ENCODE measurements at regions not wholly inside any gene's neighbourhood (a gene's known extent, or its start where the extent isn't known, plus 50 kb on each side); places are given as distances from the start of the nearest gene placed in this dataset.

DNA sequence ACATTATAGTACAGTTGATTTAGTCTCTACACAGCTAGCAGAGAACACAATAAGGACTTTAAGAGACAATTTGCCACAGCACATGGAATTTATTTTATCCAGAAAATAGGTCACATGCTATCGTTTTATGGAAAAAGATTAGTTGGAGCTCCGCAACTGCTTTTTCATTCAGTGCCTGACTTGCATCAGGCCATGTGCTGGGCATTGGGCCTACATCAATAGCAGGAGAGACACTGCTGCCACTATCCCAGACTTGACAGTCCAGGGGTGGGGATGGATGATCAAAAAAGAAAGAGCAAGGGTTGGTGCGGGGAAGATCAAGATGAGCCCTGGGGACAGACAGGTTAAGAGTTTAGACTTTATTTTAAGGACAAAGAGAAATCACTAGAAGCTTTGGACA is 75.2 kb upstream of the C3orf80 start:
- TF ChIP-seq, protein P1, sequence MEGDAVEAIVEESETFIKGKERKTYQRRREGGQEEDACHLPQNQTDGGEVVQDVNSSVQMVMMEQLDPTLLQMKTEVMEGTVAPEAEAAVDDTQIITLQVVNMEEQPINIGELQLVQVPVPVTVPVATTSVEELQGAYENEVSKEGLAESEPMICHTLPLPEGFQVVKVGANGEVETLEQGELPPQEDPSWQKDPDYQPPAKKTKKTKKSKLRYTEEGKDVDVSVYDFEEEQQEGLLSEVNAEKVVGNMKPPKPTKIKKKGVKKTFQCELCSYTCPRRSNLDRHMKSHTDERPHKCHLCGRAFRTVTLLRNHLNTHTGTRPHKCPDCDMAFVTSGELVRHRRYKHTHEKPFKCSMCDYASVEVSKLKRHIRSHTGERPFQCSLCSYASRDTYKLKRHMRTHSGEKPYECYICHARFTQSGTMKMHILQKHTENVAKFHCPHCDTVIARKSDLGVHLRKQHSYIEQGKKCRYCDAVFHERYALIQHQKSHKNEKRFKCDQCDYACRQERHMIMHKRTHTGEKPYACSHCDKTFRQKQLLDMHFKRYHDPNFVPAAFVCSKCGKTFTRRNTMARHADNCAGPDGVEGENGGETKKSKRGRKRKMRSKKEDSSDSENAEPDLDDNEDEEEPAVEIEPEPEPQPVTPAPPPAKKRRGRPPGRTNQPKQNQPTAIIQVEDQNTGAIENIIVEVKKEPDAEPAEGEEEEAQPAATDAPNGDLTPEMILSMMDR (conservative IDR thresholded peaks at IDR 0.05; ENCODE audit: low read depth, low read length): no peak
- DNase-seq (ENCODE audit: low read depth): no peak

DNA sequence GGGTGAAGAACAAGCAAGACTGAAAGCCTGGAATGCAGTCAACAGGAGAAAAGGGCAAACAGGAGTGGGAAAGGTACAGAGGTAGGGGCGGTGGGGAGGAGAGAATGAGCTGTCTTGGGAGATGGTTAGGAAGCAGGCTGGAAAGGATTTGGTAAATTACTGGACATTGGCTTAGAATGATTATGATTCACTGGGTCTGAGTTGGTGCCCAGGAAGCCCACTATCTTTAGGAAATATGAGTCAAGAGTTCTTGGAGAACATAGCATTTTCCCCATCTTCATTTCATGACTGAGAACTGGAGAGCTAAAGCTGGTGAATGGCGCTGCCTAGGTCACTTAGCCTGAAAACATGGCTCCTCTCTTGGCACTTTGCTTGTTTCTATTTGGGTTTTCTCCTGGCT is 74.7 kb upstream of the C3orf80 start:
- H3K4me3 ChIP-seq (ENCODE audit: low read depth, low read length): no peak overlapping the region
- TF ChIP-seq, protein P1 (conservative IDR thresholded peaks at IDR 0.05; ENCODE audit: low read depth, low read length): no peak
- no peak for DNase-seq (ENCODE audit: low read depth)

More for the DNA sequence above, 75.2 kb upstream of the C3orf80 start:
- no peak overlapping the region for H3K4me3 ChIP-seq (ENCODE audit: low read depth, low read length)

DNA sequence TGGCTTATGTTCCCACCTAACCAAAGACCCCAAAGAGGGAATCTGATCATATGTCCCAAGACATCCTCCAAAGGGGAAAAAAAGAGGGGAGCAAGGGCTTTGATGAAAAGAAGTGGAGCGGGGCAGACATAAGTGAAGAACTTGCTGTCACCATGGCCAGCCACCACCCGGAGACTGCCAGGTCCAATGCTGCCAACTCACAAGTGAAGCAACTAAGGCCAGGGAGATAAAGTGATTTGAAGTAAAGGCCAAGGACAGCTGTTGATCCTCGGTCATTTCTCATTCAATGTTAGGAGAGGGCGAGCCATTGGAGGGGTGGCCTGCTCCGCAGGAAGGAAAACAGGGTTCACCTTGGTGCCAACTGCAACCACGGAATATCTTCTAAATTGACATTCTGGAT is 72.6 kb upstream of the C3orf80 start:
- no peak overlapping the region for H3K4me3 ChIP-seq (ENCODE audit: low read depth, low read length)
- TF ChIP-seq, protein P1 (conservative IDR thresholded peaks at IDR 0.05; ENCODE audit: low read depth, low read length): no peak
- no peak for DNase-seq (ENCODE audit: low read depth)

DNA sequence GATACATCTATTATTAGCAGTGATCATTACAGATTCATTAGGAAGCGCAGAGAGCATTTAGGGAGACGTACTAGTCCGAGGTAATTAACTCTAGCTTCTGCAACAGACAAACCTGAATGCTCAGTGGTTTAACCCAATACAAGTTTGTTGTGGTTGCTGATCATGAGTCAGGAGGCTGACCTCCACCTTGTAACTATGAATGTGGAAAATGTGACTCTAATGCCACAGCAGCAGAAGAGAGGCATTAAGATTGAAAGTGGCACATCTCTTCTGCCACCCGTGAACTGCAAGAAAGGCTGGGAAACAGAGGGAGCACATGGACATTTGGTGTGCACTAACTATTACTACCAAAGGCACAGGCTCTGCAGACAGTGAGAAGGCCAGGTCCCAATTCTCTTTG is 71.2 kb upstream of the C3orf80 start:
- no peak overlapping the region for H3K4me3 ChIP-seq (ENCODE audit: low read depth, low read length)
- TF ChIP-seq, protein P1 (conservative IDR thresholded peaks at IDR 0.05; ENCODE audit: low read depth, low read length): no peak
- DNase-seq (ENCODE audit: low read depth): peak; percentile 64

DNA sequence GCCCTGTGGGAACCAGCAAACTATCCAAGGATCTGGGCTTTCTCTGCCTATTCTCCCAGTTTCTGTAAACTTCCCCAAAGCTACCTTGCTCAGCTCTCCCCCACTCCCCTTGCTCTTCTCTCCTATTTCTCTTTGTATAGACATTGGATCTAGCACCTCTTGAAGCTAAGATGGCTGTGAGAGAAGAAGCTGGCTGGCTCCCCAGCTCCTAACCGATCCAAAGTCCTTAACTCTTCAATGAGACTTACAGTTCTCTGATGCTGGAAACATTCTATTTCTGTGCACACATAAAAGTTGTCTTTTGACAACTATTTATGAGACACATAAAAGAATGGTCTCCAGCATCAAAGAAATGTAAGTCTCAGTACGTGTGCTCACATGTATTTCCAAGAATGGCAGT is 70.6 kb upstream of the C3orf80 start:
- TF ChIP-seq, protein P1 (conservative IDR thresholded peaks at IDR 0.05; ENCODE audit: low read depth, low read length): no peak
- H3K4me3 ChIP-seq (ENCODE audit: low read depth, low read length): no peak overlapping the region
- no peak for DNase-seq (ENCODE audit: low read depth)

DNA sequence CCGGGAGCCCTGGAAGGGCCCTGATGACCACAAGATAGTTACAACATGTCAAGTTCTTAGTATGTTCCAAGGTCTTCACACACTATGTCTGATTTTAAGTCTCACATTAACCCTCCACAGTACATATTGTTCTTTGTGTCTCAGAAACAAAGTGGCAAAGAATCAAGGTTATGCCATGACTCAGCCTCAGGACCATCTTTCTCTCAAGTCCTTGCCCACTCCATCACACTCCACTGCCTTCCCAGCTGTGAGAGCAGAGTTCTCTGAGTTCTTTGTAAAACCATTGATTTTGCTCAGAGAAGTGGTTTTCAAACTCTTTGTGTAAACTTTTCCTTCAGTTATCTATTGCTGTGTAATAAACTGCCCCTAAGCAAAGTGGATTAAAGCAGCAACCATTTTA is 67.9 kb upstream of the C3orf80 start:
- H3K4me3 ChIP-seq (ENCODE audit: low read depth, low read length): no peak overlapping the region
- TF ChIP-seq, protein P1 (conservative IDR thresholded peaks at IDR 0.05; ENCODE audit: low read depth, low read length): no peak
- no peak for DNase-seq (ENCODE audit: low read depth)

DNA sequence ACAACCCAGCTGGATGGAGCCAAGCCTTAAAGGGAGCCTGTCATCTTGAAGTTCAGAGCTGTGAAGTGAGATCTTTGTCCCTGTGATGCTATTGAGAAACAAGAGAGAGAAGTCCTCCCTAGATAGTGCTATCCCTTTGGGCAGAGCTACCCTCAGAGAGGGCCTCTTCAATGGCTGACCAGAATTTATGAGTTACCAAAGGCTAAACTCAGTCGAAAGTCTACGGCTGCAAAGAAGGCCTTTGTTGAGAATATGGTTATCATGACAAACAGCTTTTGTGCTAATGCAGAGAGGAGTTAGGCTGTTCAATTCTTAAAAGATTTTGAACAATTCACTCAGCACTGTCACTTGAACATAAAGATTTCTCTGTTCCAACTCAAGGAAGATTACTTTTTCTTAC is 65.9 kb upstream of the C3orf80 start:
- H3K4me3 ChIP-seq (ENCODE audit: low read depth, low read length): no peak overlapping the region
- no peak for DNase-seq (ENCODE audit: low read depth)
- TF ChIP-seq, protein P1 (conservative IDR thresholded peaks at IDR 0.05; ENCODE audit: low read depth, low read length): no peak

Data from choroid plexus epithelial cell (primary cell).